ENCODE measurements at regions not wholly inside any gene's neighbourhood (a gene's known extent, or its start where the extent isn't known, plus 50 kb on each side); places are given as distances from the start of the nearest gene placed in this dataset.

DNA sequence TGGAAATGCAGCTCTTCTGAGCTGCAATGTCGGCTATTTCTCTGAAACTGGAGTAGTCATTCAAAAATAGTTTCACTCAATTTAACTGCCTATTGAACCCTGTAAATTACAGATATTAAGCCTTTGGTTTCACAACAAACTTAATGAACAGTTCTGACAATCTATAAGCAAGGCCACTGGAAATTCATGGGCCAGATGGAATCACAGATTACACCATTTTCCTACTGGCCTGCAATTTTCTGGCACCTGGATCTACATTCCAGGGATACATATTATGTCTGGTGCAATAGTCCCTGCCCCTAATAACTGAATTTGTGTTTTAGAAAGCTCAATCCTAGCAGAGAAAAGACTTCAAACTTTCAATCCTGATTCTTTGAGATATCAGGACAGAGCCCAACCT lies 551.7 kb downstream of the RNF144A start:
- DNase-seq (ENCODE audit: low spot score): no peak

DNA sequence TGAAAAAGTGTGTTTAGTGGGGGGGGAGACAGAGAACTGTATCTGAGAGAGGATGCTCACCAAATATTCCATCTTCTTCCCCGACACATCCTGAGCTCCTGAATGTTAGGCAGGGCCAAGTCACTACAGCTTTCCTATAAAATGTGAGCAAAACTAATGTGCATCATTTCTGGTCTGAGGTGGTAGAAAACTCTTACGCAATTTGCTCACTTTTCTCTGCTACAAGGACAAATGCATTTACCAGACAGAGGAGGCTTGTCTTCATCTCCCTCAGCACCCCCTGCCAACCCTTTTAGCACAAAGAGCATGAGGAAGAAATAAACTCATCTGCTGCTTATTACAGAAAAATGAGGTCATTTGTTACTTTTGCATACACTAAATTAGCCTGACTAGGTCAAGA lies 554.0 kb downstream of the RNF144A start:
- DNase-seq (ENCODE audit: low spot score): no peak

DNA sequence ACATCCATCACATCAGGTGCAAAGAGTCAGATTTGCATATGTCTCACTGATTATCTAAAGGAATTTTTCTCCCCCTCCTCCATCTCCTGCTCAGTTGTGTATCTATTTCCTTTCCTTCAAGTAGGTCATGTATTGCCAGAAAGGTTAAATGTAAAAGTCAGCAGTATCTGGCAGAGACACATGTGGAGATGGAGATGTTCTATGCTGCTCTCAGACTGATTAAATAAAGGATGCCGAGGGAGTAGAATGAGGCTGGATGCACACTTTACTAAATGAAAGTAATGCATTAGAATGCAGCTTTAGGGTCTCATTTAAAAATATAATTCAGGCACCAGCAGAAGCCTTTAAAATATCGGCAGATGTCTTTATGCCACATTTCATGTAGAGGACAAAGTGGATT lies 555.3 kb downstream of the RNF144A start:
- DNase-seq (ENCODE audit: low spot score): no peak

DNA sequence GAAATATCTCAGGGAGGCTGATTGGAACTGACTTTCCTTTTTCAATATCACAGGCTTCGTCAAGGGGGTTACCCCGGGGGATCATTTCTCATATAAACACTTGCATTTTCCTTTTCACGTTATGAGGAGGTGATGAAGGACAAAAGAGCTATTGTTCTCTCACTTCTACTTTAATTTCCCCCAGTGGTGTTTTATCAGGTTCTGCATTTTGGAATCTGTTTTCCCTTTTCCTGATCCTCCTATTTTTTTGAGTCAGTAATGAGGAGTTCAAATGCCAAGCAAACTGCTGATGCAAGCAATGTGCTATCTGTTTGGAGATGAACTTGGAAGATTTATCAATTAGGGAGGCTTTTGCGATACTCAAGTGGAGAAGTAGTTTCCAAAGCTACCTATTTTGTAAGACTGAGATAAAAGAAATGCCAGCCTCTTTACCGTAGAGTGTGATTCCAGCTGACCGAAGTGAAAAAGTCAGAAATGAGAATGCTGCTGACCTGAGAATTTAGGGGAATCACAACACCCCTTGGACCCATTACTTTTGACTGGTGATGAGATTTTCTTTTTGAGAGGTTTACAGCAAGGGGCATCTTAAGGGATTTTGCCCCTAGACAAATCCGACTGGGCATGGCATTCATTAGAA lies 556.0 kb downstream of the RNF144A start:
- no peak for DNase-seq (ENCODE audit: low spot score)

DNA sequence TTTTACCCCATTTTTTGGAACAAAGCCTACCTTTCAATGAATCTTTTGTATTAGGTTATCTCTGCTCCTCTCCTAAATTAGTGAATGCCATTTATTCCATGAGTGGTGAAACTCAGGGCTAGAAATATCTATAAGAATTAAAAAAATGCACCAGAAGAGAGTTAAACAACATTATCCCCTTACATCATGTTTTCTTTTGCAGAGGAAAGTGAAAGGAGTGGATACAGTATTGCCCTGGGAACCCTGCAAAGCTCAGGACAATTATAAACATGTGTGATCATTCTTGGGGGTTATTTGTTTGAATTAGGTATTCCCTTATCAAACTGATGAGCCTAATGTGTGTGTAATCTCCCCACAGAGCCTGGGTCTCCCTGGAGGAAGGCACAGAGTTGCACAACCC lies 559.2 kb downstream of the RNF144A start:
- DNase-seq (ENCODE audit: low spot score): no peak

DNA sequence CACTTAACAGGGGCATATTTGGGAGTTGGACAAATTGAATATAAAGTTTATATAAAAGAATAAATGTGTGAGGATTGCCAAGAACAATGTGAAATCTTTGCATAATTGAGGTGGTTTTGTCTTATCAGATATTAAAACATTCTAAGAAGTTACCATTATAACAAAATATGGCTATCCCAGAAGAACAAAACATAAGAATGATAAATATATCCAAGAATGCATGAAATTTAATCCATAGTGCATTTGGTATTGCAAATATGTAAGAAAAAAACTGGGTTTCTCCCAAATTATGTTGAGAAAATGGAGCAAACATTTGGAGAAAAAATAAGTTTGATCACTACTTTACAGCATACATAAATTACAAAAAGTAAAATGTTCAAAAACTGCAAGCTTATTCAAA lies 562.4 kb downstream of the RNF144A start:
- no peak for DNase-seq (ENCODE audit: low spot score)

DNA sequence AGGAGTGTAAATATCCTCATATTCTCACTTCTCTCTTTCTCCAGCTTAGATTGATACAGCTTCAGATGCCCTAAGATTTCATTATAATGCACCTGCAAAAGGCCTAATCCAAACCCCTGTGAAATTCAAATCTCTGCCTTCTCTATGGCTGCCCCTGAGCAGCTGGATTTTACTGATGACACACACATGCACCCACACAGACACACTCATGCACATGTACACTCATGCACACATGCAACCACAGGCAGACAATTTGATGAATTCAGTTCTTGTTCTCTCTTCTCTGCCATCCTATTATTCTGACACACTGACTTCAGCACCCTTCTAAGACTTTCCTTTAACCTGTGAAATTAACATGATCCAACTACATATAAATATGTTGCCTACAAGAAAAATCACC lies 563.2 kb downstream of the RNF144A start:
- no peak for DNase-seq (ENCODE audit: low spot score)

DNA sequence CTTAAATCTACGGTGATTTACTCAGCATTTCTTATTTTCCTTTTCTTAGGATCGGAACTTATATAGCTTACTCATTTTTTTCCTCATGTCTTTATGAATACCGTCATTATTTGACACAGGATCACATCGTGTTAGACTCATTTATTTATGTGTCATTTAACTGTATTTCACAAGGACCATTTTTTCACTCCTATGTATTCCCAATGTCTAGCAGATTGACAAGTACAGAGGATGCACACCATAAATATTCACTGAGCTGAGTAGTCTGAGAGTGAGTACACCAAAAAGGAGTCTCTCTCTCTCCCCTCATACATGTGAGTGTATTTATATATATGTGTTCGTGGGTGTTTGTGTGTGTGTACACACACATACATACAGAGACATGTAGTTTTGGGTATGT lies 573.5 kb downstream of the RNF144A start:
- DNase-seq (ENCODE audit: low spot score): no peak

DNA sequence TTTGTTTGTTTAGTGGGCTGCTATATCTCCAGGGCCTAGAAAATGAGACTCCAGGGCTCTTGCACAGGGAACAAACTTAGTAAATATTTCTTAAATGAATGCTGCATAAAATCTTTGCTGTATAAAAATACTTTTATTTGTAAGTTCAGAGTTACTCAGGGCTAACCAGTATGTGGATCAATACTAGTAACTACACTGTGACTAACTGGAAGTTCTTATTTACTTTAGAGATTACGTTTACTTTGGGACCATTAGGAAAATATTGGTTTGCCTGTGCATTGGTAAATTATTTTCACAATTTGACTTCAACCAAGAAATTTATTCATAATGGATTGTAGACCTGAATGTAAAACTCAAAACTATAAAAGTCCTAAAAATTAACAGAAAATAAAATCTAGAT lies 575.5 kb downstream of the RNF144A start:
- DNase-seq (ENCODE audit: low spot score): no peak

DNA sequence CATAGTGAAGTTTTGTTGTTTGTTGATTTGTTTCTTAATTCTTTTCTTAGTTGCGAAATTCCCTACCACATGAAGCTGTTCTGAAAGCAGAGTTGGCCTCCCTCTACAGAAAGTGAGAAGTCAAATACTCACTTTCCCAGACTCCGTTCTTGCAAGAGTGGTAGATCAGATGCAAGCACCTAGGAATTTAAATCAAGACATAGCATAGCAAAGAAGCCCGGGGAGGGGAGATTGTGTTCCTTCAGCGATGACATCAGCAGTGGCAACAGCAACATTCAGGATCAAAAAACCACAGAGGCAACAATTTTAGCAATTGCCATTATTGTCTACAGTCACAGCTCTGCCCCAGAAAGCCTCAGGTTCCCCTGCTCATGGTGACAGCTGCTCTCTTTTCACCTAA lies 580.0 kb downstream of the RNF144A start:
- no peak for DNase-seq (ENCODE audit: low spot score)

DNA sequence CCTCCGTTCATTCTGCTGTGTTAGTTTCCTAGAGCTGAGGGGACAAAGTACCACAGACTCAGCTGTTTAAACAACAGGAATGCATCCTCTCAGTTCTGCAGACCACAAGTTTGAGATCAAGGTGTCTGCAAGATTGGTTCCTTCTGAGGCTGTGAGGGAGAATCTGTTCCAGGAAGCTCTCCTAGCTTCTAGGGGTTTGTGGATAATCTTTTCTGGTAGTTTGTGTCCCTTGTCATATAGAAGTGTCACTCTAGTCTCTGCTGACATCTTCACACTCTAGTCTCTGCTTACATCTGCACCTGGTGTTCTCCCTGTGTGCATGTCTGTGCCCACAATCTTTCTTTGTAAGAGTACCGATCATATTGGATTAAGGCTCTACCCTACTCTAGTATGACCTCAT lies 581.8 kb downstream of the RNF144A start:
- no peak for DNase-seq (ENCODE audit: low spot score)

DNA sequence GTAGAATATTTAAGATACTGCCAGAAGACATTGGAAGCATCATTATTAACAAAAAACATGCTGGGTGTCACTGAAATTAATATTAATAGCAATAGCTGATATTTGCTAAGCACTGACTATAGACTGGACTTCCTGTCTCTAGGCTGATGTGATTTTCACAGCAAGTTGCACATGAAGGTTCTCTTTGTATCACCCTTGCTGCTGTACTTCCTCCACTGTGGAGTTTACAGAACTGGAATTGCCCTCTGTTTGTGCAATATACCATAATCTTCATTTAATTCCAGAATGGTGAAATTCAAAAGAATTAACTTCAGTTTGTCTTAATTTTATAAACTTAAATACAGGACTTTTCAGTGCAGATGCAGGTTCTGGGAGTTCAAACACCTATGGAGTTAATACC lies 585.1 kb downstream of the RNF144A start:
- DNase-seq (ENCODE audit: low spot score): no peak

DNA sequence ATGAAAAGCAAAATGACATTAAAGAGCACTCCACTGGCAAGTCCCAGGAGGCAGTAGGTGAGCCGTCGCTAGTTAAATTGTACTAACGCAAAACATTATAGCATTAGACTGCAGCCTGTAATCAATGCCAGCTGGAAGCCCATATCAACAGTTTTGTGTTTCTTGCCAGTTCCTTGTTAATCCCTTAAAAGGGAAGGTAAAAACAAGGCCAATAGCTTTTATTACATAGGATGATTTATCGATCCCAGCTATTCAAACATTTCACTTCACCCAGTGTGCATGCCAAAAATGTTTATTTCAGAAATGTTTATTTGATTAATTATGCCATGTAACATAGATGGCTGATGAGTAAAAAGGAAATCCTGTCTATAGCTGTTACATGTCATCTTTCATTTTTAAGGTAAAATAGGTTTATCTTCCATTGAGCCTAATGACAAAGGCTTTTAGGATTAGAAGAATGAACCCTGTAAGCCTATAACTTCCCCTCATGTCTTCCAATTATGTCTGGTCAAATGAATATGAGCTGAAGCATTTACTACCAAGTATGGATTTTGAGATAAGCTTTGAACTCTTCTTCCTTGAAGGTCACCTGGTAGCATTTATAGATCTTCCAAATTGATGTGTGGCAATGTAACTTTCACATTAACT lies 591.2 kb downstream of the RNF144A start:
- no peak for DNase-seq (ENCODE audit: low spot score)

DNA sequence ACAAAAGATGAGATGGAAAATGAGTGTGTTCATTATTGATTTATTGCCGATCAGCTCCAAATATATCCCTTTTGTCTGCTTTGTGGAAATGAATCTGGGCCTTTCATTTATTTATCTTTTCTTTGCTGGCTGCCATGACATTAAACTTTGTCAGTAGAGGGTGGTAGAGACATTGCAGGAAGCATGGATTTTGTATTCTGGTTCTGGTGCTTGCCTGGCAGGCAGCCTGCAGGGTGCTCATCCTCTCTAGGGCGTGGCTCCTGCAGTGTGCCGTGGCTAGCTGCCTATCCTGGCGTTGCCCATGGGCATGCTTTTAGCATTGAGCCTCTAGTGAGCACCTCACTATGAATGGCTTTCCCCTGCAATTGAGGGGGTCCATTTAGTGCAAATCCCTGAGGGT lies 593.1 kb downstream of the RNF144A start:
- DNase-seq (ENCODE audit: low spot score): no peak

DNA sequence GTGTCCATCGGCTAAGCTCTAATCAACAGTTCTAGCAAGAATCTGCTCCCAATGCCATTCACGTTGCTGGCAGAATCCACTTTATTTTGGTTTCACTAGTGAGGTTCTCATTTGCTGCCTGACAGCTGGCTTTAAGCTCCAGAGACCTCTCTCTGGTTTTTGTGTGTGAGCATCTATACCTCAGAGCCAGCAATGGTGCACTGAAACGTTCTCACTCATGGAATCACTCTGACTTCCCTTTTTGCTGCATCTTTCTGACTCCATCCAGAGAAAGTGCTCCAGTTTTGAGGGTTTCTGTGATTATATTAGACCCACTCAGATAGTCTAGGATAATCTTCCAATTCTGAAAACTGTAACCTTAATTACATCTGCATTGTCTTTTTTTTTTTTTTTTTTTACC lies 596.6 kb downstream of the RNF144A start:
- DNase-seq (ENCODE audit: low spot score): no peak

DNA sequence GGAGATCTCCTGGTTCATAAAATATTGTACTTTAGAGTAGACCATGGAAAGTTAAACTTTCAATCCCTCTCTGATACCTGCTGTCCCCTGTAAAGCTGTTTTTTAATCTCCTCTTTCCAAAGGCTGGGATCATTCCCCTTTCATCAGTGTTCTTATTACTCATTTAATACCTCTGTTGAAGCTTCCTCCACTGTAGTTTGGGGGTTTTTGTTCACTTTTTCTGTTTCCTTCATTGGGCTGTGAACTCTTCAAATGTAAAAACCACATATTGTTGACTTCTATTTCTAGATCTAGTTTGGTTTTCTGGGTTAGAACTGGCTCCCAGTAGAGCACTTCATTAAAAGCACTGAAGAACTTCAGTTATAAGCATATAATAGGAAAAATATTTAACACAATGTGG lies 598.1 kb downstream of the RNF144A start:
- DNase-seq (ENCODE audit: low spot score): no peak

DNA sequence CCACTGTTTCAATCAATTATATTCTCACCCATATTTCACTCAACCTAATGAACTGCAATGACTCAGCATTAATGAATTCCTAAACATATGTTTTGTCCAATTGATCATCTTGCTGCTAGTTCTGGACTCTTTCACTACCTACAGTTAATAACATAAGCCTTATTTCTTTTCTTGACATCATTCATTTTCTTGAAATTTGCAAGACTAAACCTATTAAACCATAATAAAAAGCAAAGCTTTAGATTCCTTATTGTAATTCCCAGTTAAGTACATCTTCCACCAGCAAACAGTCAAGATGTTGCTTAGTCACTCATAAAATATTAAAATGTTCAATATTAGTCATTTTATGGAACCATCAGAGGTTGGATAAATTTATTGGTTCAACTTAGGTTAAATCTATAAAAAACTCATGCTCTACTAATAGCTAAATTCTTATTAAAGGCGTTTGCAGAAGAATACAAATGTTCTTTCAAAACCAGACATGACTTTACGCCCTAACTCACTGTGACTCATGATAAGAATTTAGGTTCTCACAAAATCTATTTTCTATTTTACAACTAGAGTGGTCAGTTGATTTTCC lies 599.4 kb downstream of the RNF144A start:
- DNase-seq (ENCODE audit: low spot score): no peak

DNA sequence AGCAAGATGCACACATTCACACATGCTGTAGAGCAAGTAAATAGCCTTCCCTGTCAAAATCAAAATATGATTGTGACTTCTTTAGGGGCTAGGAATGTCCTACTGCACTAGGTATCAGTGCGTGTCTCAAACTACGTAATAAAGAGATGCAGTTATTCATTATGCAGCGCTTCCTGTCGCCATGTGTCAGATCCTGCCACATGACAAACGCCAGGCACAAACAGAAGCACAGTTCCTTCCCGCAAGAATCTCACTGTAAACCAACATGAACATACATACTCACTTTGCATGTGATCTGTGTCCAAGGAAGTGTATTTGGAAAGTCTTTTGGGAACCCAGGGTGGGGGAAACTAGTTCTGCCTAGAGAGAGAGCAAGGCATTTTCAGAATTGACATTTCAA lies 599.9 kb downstream of the RNF144A start:
- no peak for DNase-seq (ENCODE audit: low spot score)

DNA sequence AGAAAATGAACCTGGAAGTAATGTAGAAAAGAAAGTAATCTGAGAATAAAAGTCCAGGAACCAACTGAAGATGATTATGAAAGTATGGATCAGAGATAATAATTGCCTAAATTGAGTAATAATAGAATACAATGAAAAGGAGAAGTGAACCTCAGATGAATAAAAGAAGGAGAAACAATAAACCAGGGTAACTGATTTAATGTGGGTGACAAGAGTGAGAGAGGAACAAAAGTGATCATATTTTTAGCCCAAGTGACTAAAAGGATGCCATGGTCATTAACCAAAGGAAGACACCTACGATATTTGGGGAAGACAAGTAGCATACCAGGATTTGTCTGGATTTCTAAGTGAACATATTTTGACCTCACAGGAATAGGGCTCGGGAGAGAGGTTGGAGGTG lies 600.6 kb downstream of the RNF144A start:
- no peak for DNase-seq (ENCODE audit: low spot score)

DNA sequence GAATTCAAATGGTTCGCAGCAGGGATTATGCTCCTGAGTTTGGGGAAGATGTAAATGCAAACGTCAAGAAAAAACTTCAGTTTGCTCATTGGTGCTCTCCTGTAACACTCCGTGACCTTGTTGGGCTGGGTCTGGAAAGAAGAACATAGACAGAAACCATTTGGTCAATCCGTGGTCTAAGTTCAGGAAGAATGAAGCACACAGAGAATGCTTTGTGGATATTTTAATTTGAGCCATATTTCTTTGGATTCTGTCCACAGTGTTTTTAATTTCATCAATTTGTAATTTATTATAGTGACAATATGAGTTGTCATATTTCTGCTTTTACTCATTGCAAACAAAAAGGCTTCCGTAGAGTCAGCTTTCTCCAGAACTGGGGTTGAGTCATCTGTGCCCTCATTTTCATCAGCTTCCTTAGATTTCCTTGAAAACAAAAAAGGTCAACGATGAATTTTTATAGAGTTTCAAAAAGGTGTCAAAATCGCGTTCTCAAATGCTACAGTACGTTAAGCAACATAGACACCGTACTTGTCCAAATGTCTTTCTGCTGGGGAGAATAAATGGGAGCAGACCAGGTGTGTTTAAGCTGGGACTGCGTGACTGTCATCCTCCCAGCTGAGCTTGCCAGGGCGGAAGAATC lies 606.4 kb downstream of the RNF144A start:
- no peak for DNase-seq (ENCODE audit: low spot score)

DNA sequence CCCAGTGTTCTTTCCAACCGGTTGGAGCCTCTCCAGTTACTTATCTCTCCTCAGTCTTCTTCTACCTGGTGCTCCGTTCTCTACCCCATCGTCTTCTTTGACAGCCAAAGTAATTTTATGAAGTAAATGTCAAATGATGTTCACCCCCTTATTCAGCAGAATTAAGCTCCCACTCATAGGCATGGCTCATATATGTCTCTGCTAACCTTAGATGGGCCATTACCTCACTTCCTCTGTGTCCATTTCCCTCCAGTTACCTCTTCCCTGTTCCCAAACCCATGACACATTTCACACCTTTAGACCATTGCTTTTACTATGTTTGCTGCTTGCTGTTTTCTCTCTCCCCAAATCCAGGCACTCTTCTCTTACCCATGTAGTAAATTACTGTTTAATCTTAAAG lies 607.0 kb downstream of the RNF144A start:
- no peak for DNase-seq (ENCODE audit: low spot score)

DNA sequence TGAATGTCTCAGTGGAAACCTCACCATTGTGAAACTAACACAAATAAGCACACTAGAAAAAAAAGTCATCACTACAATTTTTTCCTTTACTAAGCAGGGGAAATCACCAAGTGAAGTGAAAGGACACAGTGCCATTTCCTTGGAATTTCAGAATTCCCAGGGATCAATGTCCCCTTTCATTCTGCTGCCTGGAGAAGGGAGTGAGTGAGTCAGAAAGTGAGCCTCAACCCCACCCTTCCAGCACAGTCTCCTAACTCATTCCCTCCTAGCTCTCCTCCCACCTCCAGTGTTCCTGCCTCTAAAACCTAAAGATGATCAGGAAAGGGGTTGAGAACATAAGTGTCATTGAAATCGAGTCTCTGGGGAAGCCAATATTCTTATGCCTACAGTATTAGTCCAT lies 608.5 kb downstream of the RNF144A start:
- no peak for DNase-seq (ENCODE audit: low spot score)

DNA sequence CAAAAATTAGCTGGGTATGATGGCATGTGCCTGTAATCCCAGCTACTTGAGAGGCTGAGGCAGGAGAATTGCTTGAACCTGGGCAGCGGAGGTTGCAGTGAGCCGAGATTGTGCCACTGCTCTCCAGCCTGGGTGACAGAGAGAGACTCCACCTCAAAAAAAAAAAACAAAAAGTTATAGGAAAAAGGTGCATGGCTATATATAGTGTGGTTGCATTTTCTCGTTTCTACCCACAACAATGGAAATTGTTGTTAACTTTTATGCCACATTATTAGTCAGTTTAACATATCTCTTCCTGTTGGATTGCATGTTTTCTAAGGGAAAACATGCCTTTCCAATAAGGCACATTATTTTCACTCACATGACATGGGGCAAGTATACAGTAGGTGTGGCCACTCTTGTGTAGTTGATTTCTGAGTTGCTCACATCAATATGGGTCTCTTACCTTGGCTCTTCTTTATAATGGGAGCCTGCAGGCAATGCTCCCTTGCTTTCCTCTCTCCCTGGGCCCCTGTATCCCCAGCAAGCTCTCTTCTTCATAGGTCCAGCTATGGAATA lies 610.0 kb downstream of the RNF144A start:
- no peak for DNase-seq (ENCODE audit: low spot score)

All from H4 (cell line).